Endothelial cell of umbilical vein (primary cell): ENCODE measurements at regions not wholly inside any gene's neighbourhood (a gene's known extent, or its start where the extent isn't known, plus 50 kb on each side); places are given as distances from the start of the nearest gene placed in this dataset.

Experiments
- BruUV-seq: library from RNA; stranded (reverse); fragments of 400-500 nt; replicated peaks from 2 replicates; lab custom pipeline; 2021; lab: Mats Ljungman, UMichigan
- CTCF ChIA-PET: fragments of 300-600, 350-600 bp; sonication (Branson Sonifier 250); formaldehyde crosslinking; loops from one replicate; lab custom pipeline; 2021; ENCODE audit warnings: antibody characterized with exemption, inconsistent platforms; lab: Charles Lee
- POLR2A ChIA-PET: fragments of 300-600, 350-600 bp; sonication (Branson Sonifier 250); formaldehyde crosslinking; loops from one replicate; lab custom pipeline; 2021; ENCODE audit warnings: antibody characterized with exemption, inconsistent platforms; lab: Charles Lee
- DNase-seq: peaks from one replicate; pipeline ENCODE4 v3.0.0-alpha.2; 2011; ENCODE audit warnings: low read depth, low spot score
- FAIRE-seq: peaks from 2 replicates; lab custom pipeline; 2011; peaks lifted over from hg19 to GRCh38; lab: Jason Lieb, UNC
- H2AFZ ChIP-seq: 2 replicates; pipeline ENCODE4 v1.6.0; 2012; ENCODE audit warnings: low read depth, low read length, control low read depth, inconsistent platforms
- H3K27ac ChIP-seq: 2 replicates; pipeline ENCODE4 v1.5.1; 2011; ENCODE audit warnings: low read depth, mild to moderate bottlenecking, control low read depth, low read length, moderate library complexity; ENCODE audit not compliant: insufficient read depth
- H3K27me3 ChIP-seq, 2 experiments: 2 replicates each; pipeline versions ENCODE4 v1.6.0 to v1.6.1; 2011; ENCODE audit warnings: low read length in 2 of 2, mixed read lengths in 1 of 2; ENCODE audit not compliant: control insufficient read depth in 2 of 2, insufficient read depth in 2 of 2
- H3K36me3 ChIP-seq, 2 experiments: 2 replicates in 1 of 2; 3 replicates in 1 of 2; pipeline ENCODE4 v1.5.1; 2011; ENCODE audit warnings: low read length in 2 of 2, mild to moderate bottlenecking in 1 of 2, moderate library complexity in 1 of 2; ENCODE audit not compliant: control insufficient read depth in 2 of 2, insufficient read depth in 2 of 2; ENCODE audit errors: extremely low read depth in 1 of 2
- H3K4me1 ChIP-seq: 3 replicates; pipeline ENCODE4 v1.5.1; 2011; ENCODE audit warnings: mild to moderate bottlenecking, low read length; ENCODE audit not compliant: control insufficient read depth, insufficient read depth; ENCODE audit errors: extremely low read depth
- H3K4me2 ChIP-seq: 2 replicates; pipeline ENCODE4 v1.6.1; 2011; ENCODE audit warnings: low read length, control low read depth, mixed read lengths; ENCODE audit not compliant: insufficient read depth
- H3K4me3 ChIP-seq, 3 experiments: fragments of 200-600 bp in 1 of 3; sonication (generic), shearing (Covaris generic) in 1 of 3; replicated peaks in 1 of 3; 2 replicates each; pipeline ENCODE4 v1.5.1; 2011 to 2016; ENCODE audit warnings: control low read depth in 3 of 3, low read length in 3 of 3, mild to moderate bottlenecking in 2 of 3, inconsistent platforms in 1 of 3, low read depth in 1 of 3, moderate library complexity in 1 of 3; ENCODE audit not compliant: insufficient read depth in 1 of 3
- H3K79me2 ChIP-seq: 2 replicates; pipeline ENCODE4 v1.6.0; 2012; ENCODE audit warnings: low read length, inconsistent platforms; ENCODE audit not compliant: control insufficient read depth, insufficient read depth
- H3K9ac ChIP-seq: replicated peaks from 2 replicates; pipeline ENCODE3; 2011; ENCODE audit warnings: low read length, control low read depth; ENCODE audit not compliant: insufficient read depth; ENCODE audit errors: extremely low read depth
- H3K9me1 ChIP-seq: replicated peaks from 3 replicates; pipeline ENCODE4 v1.6.0; 2011; ENCODE audit warnings: mild to moderate bottlenecking, low read length; ENCODE audit not compliant: control insufficient read depth, insufficient read depth; ENCODE audit errors: extremely low read depth
- H3K9me3 ChIP-seq: replicated peaks from 2 replicates; pipeline ENCODE4 v1.5.1; 2012; ENCODE audit warnings: low read length, inconsistent platforms; ENCODE audit not compliant: control insufficient read depth, insufficient read depth
- H4K20me1 ChIP-seq: replicated peaks from 2 replicates; pipeline ENCODE3; 2011; ENCODE audit warnings: mild to moderate bottlenecking, low read length; ENCODE audit not compliant: control insufficient read depth, insufficient read depth; ENCODE audit errors: extremely low read depth
- CTCF ChIP-seq, 2 donors: IDR thresholded peaks; 1 replicate in 1 of 2; 2 replicates in 1 of 2; pipeline ENCODE4 v1.5.1; 2011; ENCODE audit warnings: low read length in 2 of 2, mild to moderate bottlenecking in 2 of 2, moderate library complexity in 2 of 2, control low read depth in 1 of 2, inconsistent platforms in 1 of 2, low read depth in 1 of 2; ENCODE audit not compliant: insufficient read depth in 1 of 2; ENCODE audit errors: extremely low read depth in 1 of 2
- EZH2 ChIP-seq: IDR thresholded peaks from 2 replicates; pipeline ENCODE4 v1.6.1; 2012; ENCODE audit warnings: borderline replicate concordance, low read depth, mild to moderate bottlenecking, moderate library complexity, low read length, inconsistent platforms; ENCODE audit not compliant: severe bottlenecking
- FOS ChIP-seq: IDR thresholded peaks from 2 replicates; pipeline ENCODE4 v1.6.1; 2011; ENCODE audit warnings: mild to moderate bottlenecking, low read length, moderate library complexity, borderline replicate concordance; ENCODE audit not compliant: insufficient read depth
- GATA2 ChIP-seq: IDR thresholded peaks from 2 replicates; pipeline ENCODE4 v1.7.0; 2011; ENCODE audit warnings: low read depth, mild to moderate bottlenecking, moderate library complexity, mixed read lengths, low read length; ENCODE audit not compliant: insufficient read length, insufficient read depth
- JUN ChIP-seq: IDR thresholded peaks from 2 replicates; pipeline ENCODE4 v1.6.1; 2011; ENCODE audit warnings: borderline replicate concordance, low read depth; ENCODE audit not compliant: insufficient read length, insufficient read depth
- MAX ChIP-seq: IDR thresholded peaks from 2 replicates; pipeline ENCODE4 v1.6.1; 2011; ENCODE audit not compliant: insufficient read depth, insufficient read length
- MYC ChIP-seq: IDR thresholded peaks from one replicate; pipeline ENCODE4 v1.6.1; 2011; ENCODE audit warnings: mild to moderate bottlenecking, low read depth, low read length
- POLR2A ChIP-seq: IDR thresholded peaks from 2 replicates; pipeline ENCODE4 v1.6.1; 2012; ENCODE audit warnings: low read depth, mild to moderate bottlenecking, control low read depth, low read length
- POLR2AphosphoS5 ChIP-seq: IDR thresholded peaks from 2 replicates; pipeline ENCODE4 v1.6.1; 2012; ENCODE audit warnings: low read depth, mild to moderate bottlenecking, control low read depth, low read length, moderate library complexity; ENCODE audit not compliant: insufficient read depth
- dilution Hi-C: fragments of 300-500 bp; cut with MboI; formaldehyde crosslinking; loops from one replicate; pipeline ENCODE4 v1.15.0; 2019; ENCODE audit warnings: low sequenced_read_pairs; ENCODE audit not compliant: extremely low pct_ligation_motif_present
- intact Hi-C: fragments of 100-400 bp; cut with micrococcal nuclease; formaldehyde crosslinking; loops from one replicate; pipeline ENCODE4 v1.10.0; 2022

- no peak overlapping the region for H3K9ac ChIP-seq
- no peaks in the 10 kb centered on the region for H4K20me1 ChIP-seq
- H3K79me2 ChIP-seq, result no peaks in the 10 kb centered on the region
- DNase-seq (no peak), FAIRE-seq (no peak)
- no peaks in the 10 kb centered on the region for H3K36me3 ChIP-seq
- intact Hi-C loops, result no loop called here
- H2AFZ ChIP-seq, result no peak overlapping the region
- TF ChIP-seq GATA2, result no peak
- no peak for TF ChIP-seq FOS
- TF ChIP-seq JUN, result no peak
- no peak for TF ChIP-seq POLR2A
- no peak for TF ChIP-seq CTCF (IDR thresholded peaks at IDR 0.05; ENCODE audit: extremely low read depth in 1 of 2, insufficient read depth in 1 of 2, low read depth in 1 of 2, low read length in 2 of 2)
- no peak for TF ChIP-seq MYC
- TF ChIP-seq EZH2, result no peak
- TF ChIP-seq POLR2AphosphoS5, result no peak
- no peak for TF ChIP-seq MAX
- no peaks in the 10 kb centered on the region for H3K9me3 ChIP-seq
- ChIA-PET POLR2A (no interaction called here), CTCF (no interaction called here)
- H3K9me1 ChIP-seq, result no peaks in the 10 kb centered on the region
- no peak overlapping the region for H3K4me3 ChIP-seq
- no peaks in the 10 kb centered on the region for H3K27me3 ChIP-seq
- BruUV-seq, result no TSS peak
- H3K27ac ChIP-seq, result no peak overlapping the region
- H3K4me1 ChIP-seq, result no peaks in the 10 kb centered on the region
- dilution Hi-C loops, result no loop called here
- no peak overlapping the region for H3K4me2 ChIP-seq
Measured at GRCh38 chr3:94373456-94373855, 310.6 kb downstream of the NSUN3 start.
